ENCODE measurements at regions not wholly inside any gene's neighbourhood (a gene's known extent, or its start where the extent isn't known, plus 50 kb on each side); places are given as distances from the start of the nearest gene placed in this dataset.

DNA sequence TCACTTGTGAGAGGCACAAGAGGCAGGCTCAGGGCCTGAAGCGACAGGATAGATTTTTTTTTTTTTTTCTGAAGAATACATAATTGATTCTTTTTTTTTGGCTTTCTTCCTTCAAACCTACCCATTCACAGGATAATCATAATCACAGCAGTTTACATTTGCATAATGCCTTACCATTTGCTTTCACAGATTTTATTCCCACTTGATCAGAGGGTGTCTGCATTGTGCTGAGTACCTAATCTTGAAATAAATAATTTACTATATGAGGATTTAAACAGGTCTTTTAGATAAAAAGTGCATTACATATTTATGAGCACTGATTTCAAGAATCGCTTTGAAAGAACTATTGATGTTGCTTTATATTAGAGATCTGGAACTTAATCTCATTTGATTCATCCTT lies 219.3 kb downstream of the SPRY1 start:
- no peaks in the 10 kb centered on the region for H3K36me3 Mint-ChIP-seq
- H3K27ac Mint-ChIP-seq, result no peak overlapping the region
- TF ChIP-seq, protein P1, sequence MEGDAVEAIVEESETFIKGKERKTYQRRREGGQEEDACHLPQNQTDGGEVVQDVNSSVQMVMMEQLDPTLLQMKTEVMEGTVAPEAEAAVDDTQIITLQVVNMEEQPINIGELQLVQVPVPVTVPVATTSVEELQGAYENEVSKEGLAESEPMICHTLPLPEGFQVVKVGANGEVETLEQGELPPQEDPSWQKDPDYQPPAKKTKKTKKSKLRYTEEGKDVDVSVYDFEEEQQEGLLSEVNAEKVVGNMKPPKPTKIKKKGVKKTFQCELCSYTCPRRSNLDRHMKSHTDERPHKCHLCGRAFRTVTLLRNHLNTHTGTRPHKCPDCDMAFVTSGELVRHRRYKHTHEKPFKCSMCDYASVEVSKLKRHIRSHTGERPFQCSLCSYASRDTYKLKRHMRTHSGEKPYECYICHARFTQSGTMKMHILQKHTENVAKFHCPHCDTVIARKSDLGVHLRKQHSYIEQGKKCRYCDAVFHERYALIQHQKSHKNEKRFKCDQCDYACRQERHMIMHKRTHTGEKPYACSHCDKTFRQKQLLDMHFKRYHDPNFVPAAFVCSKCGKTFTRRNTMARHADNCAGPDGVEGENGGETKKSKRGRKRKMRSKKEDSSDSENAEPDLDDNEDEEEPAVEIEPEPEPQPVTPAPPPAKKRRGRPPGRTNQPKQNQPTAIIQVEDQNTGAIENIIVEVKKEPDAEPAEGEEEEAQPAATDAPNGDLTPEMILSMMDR (conservative IDR thresholded peaks at IDR 0.05), result no peak
- no peaks in the 10 kb centered on the region for H3K27me3 Mint-ChIP-seq
- no peak for DNase-seq (ENCODE audit: extremely low spot score, unreplicated experiment)
- H3K9me3 Mint-ChIP-seq, result peaks cover 8% of the 10 kb centered on the region
- no peak overlapping the region for H3K4me3 Mint-ChIP-seq
- peaks cover 24% of the 10 kb centered on the region for H3K4me1 Mint-ChIP-seq (ENCODE audit: unreplicated experiment)

- peak overlapping the region; percentile 42 for H3K4me3 Mint-ChIP-seq
- peaks cover 13% of the 10 kb centered on the region for H3K9me3 Mint-ChIP-seq
- DNase-seq (ENCODE audit: extremely low spot score, unreplicated experiment), result no peak
- H3K27ac Mint-ChIP-seq, result peak overlapping the region; percentile 42
- H3K27me3 Mint-ChIP-seq, result no peaks in the 10 kb centered on the region
- TF ChIP-seq, protein P1 (conservative IDR thresholded peaks at IDR 0.05), result no peak
- H3K4me1 Mint-ChIP-seq (ENCODE audit: unreplicated experiment), result peaks cover 31% of the 10 kb centered on the region
- no peaks in the 10 kb centered on the region for H3K36me3 Mint-ChIP-seq
These were observed 220.4 kb downstream of the SPRY1 start for GRCh38 chr4:123616951-123617461.

DNA sequence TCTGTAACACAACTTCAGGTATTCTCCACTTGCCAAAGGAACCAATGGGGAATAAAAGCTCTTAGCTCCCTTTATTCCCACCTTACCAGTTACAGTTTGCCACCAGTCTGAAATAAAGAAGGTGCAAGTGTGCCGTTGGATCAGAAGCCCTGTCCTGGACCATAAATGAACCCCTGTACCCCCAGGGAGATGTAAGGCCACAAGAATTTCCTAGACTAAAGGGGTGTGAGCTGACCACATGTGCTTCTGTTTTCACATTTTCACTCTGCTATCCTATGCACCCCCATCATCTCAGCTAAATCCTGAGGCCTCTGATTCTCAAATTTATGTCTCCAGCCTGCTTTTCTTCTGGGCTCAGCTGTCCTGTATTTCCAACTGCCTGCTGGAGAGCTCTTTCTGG lies 221.2 kb downstream of the SPRY1 start:
- Mint-ChIP-seq H3K27ac (no peak overlapping the region), H3K27me3 (no peaks in the 10 kb centered on the region), H3K36me3 (no peaks in the 10 kb centered on the region), H3K9me3 (peaks cover 13% of the 10 kb centered on the region), H3K4me3 (no peak overlapping the region), H3K4me1 (ENCODE audit: unreplicated experiment) (peaks cover 31% of the 10 kb centered on the region)
- TF ChIP-seq, protein P1 (conservative IDR thresholded peaks at IDR 0.05), result no peak
- no peak for DNase-seq (ENCODE audit: extremely low spot score, unreplicated experiment)

DNA sequence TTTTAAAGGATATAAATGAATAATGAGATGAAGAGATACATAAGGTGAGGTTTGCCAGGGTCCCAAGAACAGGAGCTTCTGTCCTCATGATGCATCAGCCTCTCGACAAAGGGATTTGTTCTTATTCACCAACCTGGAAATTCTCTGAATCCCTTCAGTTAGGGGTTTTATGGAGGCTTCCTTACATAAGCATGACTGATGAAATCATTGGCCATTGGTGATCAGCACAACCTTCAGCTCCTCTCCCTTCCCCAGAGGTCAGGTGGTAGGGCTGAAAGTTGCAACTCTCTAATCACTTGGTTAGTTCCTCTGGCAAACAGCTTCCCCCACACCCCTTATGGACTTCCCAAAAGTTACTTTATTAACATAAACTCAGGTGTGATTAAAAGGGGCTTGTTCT lies 222.0 kb downstream of the SPRY1 start:
- TF ChIP-seq, protein P1 (conservative IDR thresholded peaks at IDR 0.05), result no peak
- no peak overlapping the region for H3K27ac Mint-ChIP-seq
- no peaks in the 10 kb centered on the region for H3K27me3 Mint-ChIP-seq
- peaks cover 13% of the 10 kb centered on the region for H3K9me3 Mint-ChIP-seq
- no peaks in the 10 kb centered on the region for H3K36me3 Mint-ChIP-seq
- peaks cover 31% of the 10 kb centered on the region for H3K4me1 Mint-ChIP-seq (ENCODE audit: unreplicated experiment)
- no peak overlapping the region for H3K4me3 Mint-ChIP-seq
- no peak for DNase-seq (ENCODE audit: extremely low spot score, unreplicated experiment)

GRCh38 chr4:123619326-123619725 lies 222.7 kb downstream of the SPRY1 start:
- no peak for DNase-seq (ENCODE audit: extremely low spot score, unreplicated experiment)
- TF ChIP-seq, protein P1 (conservative IDR thresholded peaks at IDR 0.05), result no peak
- Mint-ChIP-seq H3K27me3 (no peaks in the 10 kb centered on the region), H3K4me3 (no peak overlapping the region), H3K4me1 (ENCODE audit: unreplicated experiment) (peaks cover 31% of the 10 kb centered on the region), H3K36me3 (no peaks in the 10 kb centered on the region), H3K27ac (no peak overlapping the region), H3K9me3 (peaks cover 13% of the 10 kb centered on the region)

DNA sequence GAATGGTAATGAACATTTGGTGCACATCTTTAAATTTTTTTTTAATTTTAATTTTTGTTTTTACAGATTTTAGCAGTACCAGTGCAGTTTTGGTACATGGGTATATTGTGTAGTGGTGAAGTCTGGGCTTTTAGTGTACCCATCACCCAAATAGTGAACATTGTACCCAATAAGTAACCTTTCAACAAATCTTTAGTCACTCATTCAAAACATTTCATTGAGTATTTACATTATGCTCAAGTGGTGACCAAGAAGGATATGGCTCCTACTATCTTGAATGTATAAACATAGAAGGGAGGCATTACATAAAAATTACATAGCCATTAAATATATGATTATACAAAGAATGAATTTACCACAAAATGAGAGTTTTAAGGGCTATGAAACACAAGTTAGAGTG lies 223.3 kb downstream of the SPRY1 start:
- TF ChIP-seq, protein P1 (conservative IDR thresholded peaks at IDR 0.05), result no peak
- DNase-seq (ENCODE audit: extremely low spot score, unreplicated experiment), result no peak
- Mint-ChIP-seq H3K27ac (no peak overlapping the region), H3K36me3 (no peaks in the 10 kb centered on the region), H3K9me3 (peaks cover 9% of the 10 kb centered on the region), H3K4me1 (ENCODE audit: unreplicated experiment) (peaks cover 31% of the 10 kb centered on the region), H3K4me3 (no peak overlapping the region), H3K27me3 (no peaks in the 10 kb centered on the region)
